ENCODE measurements at regions not wholly inside any gene's neighbourhood (a gene's known extent, or its start where the extent isn't known, plus 50 kb on each side); places are given as distances from the start of the nearest gene placed in this dataset.

DNA sequence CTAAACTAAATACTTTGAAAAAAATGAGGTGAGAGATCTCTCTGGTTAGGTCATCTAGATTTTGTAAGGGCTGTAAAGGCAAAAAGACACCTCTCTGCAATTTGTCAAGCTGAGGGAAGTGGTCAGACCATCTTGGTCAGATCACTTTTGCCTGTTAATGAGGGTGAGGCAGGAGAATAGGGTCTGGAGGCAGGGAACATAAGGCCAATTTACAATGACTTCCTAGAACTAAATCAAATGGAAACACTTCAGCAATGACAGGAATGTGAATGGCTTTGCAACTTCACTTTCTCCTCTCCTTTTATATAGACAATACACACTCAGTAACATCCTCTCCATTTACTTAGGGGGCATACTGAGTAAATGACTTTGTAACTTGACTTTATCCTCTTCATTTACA, 1653.4 kb downstream of the SLITRK5 start:
- TF ChIP-seq, protein P1, sequence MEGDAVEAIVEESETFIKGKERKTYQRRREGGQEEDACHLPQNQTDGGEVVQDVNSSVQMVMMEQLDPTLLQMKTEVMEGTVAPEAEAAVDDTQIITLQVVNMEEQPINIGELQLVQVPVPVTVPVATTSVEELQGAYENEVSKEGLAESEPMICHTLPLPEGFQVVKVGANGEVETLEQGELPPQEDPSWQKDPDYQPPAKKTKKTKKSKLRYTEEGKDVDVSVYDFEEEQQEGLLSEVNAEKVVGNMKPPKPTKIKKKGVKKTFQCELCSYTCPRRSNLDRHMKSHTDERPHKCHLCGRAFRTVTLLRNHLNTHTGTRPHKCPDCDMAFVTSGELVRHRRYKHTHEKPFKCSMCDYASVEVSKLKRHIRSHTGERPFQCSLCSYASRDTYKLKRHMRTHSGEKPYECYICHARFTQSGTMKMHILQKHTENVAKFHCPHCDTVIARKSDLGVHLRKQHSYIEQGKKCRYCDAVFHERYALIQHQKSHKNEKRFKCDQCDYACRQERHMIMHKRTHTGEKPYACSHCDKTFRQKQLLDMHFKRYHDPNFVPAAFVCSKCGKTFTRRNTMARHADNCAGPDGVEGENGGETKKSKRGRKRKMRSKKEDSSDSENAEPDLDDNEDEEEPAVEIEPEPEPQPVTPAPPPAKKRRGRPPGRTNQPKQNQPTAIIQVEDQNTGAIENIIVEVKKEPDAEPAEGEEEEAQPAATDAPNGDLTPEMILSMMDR (conservative IDR thresholded peaks at IDR 0.05; ENCODE audit: low read depth, low read length), result no peak
- no peak for TF ChIP-seq EZH2 (IDR thresholded peaks at IDR 0.05; ENCODE audit: borderline replicate concordance, low read depth, low read length, poor library complexity, severe bottlenecking)

All from A673 (cell line).